GM21390 (cell line): ENCODE measurements at regions not wholly inside any gene's neighbourhood (a gene's known extent, or its start where the extent isn't known, plus 50 kb on each side); places are given as distances from the start of the nearest gene placed in this dataset.

Experiments
- ATAC-seq: cut with Tn5 transposase; IDR thresholded peaks from one replicate; pipeline ENCODE4 v1.9.1; 2021; ENCODE audit not compliant: unreplicated experiment

DNA sequence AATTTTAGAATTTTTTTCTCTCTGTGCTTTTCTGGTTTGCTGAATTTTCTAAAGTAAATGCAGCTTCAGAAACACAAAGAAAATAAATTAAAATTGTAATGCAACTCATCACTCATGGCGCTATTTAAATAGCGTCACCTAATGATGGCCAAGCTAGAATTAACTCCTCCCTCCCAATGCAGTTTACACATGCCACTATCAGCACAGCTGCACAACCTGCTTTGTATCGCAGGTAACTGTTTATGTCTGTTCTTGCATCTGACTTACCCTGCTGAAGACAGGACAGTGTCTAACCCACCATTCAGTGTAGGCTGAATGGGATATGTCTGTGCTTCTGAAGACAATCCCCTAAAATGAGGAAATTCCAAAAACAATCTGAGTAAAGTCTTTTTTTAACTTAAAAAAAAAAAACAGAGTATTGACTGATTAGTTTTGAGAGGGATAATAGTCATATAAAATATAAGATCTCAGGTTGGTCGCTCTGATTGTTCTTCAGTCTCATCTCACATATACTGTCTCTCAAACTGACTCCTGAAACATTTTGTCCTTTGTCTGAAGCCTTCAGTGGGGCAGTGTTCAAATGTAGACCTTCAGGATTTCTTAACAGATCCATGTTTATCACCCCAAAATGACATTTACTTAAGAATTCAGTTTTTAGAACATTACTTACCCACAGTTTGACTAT, 271.4 kb downstream of the ZEB2 start:
- ATAC-seq: peak; percentile 33

DNA sequence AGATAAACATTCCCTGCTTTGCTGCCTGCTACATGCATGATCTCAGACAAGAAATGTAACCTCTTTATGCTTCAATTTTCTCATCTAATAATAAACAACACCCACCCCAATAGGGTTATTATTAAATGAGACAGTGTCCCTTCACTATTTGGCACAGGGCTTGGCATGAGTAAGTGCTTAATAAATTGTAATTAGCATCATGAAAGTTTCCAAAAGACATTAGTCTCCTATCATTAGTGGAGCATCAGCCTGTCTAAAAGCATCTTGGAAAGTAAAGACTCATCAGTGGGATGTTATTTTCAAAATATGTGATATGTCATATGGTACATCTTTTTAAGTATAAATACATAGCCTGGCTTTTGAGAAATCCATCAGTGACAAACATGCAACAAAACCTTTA, 275.0 kb downstream of the ZEB2 start:
- ATAC-seq: no peak

DNA sequence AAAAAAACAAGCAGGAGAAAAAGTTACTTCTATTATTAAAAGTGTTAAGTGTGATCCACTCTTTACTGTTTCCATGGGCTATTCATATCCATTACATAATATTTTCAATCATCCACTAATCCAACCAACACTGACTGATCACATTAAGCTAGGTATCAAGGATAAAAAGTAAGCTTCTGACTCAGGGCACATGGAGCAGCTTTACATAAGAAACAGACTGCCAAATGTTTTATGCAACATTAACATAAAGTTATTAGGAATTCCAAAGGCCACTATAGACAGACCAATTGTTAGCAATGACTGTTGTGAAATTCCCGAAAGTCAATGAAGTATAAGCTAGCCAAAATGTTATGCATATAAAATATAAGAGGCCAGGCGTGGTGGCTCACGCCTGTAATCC, 277.6 kb downstream of the ZEB2 start:
- ATAC-seq: no peak

DNA sequence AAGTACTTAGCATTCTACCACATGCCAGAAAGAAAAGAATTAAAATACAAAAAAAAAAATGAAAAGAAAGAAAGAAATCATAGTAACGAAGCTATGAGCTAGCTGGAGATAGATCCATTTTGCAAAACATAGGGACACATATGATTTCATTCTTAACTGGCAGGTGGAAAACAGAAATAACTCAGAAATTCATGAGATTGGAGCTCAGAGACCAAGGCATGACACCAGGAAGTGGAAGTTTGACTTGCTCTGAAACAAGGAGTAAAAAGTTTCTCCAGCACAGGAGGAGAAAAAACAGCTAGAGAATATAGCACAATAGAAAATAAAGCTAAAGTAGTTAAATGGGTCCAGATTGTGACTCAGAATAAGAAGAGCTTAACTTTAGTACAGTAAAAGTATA, 278.1 kb downstream of the ZEB2 start:
- ATAC-seq: no peak

DNA sequence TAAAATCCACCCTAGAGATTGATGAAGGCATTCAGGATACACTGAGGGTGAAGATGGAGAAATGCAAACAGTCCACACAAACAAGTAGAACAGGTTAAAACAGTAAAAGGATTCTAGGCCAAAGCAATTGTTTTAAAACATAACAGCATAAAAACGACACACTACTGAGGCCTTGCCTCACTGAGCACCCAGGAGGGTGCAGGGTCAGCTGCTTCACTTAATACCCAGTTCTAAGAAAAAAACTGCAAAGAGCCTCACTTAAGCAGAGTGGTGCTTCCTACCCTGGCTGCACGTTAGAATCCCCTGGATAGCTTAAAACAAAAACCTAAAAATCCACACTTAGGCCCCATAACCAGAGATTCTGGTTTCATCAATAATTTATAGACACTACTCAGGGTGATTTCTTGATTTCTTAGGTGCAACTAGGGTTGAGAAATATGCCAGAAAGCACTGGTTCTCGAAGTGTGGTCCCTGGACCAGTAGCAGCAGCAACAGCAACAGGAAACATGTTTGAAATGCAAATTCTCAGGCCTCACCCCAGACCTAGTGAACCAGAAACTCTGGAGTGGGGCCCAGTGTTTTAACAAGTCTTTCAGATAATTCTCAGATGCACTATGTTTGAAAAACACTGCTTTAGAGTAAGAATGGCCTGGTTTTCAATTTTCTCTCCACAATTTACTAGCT, 279.1 kb downstream of the ZEB2 start:
- ATAC-seq: peak; percentile 90

DNA sequence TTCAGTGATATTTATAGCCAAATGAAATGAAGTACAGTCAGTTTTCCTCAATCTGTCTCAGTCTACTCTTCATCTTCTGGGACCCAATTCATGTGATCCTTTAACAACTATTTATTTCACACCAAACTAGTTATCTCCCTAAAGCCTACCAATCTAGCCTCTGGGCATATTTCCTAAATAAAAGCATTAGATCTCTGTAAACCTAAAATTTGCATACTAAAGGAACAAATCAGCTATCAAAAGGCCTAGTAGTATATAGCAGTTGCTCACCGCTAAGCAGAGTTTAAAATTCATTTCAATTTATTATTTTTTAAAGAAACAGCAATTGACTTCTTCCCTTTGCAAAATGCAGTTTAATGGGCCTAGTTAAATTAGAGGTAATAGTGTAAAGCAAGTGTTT, 280.2 kb downstream of the ZEB2 start:
- no peak for ATAC-seq

DNA sequence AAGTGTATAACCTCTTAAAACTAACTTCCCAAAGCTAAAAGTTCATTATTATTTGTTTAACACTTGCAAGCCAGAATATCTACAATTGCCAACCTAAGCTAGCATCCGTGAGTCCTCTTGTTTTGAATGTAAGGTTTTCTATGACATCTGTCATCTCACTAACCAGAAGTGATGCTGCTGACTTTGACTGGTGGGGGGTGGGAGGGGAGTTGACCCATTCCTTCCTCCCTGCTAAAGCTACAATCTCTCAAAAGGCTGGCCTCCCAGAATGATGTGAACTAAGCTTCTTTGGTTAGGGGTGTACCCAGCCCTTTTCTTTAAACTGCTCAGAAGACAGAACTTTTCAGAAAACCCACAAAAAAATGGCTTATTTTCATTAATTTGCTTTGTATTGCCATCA, 280.6 kb downstream of the ZEB2 start:
- ATAC-seq: no peak

DNA sequence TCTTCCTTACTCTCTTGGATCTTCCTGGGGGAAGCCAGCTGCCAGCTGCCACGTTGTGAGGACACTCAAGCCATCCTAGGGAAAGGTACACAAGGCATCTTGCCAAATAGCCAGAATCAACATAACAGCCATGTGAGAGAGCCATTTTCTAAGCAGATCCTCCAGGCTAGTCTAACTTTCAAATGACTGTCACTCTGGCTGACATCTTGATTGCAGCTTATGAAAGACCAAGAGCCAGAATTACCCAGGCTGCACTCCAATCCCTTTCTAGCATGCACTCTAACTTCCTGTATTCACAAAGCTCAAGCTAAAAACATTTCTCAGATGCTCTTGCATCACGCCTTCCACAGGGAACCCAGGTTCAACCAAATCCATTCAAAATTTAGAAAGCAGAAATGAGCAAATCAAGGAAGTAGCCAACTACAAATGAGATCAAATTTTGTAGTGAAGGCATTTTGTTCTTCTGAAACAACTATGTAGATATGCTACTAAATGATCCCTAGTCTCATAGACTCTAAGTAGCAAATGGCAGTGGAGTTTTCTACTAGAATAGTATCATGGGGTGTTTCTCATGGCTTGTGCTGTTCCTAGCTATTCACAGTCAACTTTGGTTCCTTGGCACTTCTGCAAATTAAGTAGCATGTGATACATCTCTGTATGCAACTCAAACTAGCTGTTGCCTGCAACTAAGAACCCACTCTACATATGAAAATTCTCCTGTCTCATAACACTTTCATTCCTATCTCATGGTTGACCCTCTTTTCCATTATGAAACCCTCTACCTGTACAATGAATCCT, 281.9 kb downstream of the ZEB2 start:
- no peak for ATAC-seq

DNA sequence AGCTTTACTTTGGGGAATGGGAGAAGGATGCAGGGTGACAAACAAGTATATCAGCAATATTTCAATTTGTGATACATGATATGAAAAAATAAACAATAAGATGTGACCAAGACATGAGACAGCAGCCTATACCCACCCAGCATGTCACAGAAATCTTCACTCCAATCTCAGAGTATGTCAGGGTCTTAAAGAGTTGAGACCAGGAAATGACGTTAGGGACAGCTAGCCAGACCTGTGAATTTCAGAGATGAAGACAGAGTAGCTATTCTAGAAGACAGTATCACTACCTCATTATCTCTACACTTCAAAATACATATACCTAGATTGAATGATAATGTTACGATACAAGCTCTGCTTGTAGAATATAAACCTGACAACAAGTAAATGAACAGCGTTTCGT, 282.8 kb downstream of the ZEB2 start:
- ATAC-seq: no peak

DNA sequence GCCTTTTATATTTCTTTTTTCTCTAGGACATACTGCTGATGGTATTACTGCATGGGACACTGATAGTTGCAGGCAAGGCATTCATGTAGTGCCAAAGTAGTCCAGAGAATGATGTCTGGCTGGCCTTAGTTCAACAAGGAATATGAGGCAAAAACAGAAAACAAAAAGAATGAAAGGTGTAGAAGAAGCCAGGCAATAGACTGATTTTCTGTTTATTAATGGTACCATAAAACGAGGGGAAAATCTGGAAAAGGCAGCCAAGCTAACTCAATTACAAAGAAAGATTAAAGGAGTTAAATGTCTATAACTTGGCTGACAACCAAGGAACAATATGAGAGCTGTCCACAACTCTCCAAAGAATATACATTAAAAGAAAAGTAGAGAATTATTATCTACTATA, 284.9 kb downstream of the ZEB2 start:
- ATAC-seq: no peak

DNA sequence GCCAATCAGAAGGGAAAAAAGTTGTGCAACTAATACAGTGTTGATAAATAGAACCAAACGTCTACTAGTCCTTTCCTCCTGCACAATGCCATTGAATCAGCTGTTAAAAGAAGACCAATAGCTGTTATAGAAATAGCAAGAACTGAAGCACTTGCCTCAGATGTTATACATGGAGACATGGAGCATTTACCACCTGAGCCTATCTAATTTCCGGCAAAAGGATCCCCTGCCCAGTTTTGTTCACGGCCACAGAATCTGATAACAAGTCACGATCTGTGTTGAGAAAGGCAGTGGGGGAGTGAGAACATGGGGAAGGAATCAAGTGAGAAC, 285.4 kb downstream of the ZEB2 start:
- ATAC-seq: no peak

DNA sequence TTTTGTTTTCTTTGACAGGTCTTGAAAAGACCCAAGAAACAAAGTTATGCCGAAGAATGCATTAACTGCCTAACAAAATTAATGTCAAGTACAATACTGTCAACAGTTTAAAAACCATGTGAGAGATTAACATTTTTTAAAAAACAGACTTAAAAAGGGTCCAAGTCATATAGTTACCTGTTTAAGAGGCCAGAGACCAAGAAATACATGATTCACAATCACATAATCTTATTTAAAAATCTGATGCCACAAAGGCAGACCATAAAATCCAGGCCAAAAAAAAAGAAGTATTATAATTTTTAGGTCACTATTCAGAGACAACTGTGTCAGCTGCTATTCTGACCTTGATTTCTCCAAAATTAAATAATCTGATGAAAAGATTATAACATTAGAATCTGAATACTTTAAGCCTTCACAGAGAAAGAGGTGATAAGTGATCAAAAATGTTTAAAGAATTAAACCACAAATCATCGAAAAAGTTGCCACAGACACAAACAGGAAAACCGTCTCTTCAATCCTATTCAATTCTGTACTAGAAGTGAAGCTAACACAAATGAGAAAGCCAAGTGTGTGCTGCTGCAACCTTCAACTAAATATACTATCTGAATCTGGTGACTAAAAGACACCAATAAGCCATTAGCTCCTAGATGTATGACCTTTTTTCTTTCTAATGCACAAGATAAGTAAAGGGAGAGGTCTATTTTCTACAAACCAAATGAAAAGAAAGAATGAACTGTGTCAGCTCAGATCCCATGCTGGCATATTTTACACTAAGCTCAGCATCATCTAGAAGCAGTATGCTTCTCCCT, 286.0 kb downstream of the ZEB2 start:
- no peak for ATAC-seq

DNA sequence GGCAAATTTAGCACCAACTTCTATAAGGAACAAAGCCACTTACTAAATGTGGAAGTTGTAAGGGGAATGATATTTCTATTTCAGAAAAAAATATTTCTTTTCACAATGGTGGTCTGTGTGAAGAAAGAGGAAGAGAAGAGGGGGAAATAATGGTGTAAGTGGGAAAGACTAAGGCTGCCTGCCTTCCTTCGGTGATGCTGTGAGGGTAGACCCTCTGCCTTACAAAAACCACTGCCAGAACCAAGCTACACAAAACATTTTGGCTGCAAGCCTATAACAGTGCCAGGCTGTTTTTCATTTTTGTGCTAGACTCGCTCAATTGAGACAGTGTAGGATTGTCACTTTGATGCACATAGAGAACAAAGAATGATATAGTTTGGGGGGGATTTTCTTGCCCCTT, 286.6 kb downstream of the ZEB2 start:
- no peak for ATAC-seq

DNA sequence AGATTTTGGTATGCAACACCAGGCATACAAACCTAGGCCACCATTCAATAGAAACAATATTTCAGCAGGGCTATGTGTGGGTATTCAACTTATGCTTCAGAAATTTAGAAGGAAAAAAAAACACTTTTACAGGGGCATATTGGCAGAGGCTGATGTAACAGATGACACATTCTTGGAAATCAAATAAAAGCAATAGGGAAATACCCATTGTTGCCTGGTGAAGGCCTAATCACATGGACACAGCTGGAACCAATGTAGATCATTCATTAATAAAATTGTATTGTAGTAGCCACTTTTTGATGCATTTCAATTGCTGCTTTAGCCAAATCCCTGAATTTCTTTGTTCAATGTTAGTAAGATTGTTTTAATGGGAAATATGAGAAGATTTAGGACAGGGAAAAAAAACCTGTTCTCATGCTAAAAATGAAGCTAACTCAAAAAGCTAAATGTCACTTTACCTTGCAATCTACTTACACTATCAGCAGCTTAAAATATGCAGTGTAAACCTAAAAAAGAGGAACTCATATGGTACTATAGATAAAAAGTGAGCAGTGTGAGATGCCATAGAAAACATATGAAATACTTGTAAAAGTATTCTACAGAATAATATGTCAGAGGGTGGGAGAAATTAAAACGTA, 289.4 kb downstream of the ZEB2 start:
- no peak for ATAC-seq

DNA sequence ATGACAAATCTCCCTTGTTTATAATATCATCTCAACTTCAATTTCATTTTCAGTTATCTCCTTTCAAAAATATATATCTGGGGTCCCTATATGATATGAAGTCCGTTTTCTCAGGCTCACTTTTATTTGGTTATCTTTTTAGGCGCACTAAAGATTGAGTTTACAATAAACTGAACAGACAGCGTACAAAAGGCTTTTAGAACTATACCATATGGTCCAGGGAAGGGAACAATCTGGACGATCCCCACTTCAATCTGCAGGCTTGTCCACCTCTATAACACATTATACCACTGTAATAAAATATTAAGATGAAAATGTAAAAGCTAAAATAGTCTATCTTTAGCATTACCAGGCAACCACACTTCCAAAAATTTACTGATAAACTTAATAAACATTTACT, 289.9 kb downstream of the ZEB2 start:
- ATAC-seq: no peak

DNA sequence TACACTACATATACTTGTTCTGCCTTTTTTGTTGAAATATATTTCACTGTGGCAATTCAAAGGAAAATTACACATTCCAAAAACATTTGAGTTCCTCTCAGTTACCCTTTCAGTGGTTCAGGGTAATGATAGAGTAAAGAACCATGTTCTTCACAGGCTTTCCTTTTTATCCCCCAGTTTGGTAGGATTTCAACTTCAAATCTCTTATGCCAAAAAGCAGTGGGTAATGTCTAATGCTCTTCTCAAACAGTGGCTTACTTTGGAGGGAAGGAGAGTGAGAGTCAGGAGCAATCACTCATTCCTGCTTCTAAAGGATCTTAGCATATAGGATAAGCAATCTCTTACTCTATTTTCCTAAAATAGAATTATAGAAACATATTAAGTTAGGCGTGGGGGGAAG, 290.6 kb downstream of the ZEB2 start:
- ATAC-seq: no peak

DNA sequence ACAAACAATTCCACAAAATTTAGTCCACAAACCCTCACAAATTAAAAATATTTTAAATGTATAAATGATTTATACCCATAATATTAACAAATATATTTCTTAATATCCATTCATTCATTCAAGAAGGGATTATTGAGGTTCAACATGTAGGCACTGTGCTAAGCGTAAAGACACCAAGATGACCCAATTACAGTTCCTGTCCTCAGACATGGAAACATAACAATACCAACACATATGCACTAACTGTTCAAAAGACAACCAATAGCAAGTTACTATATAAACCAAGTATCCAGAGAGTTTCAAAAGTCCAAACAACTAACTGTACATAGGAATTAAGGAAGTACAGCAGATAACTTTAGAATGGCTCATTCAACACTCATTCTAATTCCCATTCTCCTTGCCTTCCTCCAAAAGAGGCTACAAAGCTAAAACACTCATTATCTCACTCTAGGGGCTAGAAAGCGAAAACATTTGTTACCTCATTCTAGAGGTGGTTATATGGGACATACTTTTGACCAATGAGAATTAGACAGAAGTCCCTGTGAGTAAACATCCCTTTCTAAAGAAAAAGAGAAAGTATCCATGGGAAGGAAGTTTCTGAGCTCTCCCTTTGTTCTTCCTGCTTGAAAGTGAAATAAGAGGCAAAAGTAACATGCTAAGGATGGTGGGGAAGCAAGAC, 292.4 kb downstream of the ZEB2 start:
- ATAC-seq: no peak

DNA sequence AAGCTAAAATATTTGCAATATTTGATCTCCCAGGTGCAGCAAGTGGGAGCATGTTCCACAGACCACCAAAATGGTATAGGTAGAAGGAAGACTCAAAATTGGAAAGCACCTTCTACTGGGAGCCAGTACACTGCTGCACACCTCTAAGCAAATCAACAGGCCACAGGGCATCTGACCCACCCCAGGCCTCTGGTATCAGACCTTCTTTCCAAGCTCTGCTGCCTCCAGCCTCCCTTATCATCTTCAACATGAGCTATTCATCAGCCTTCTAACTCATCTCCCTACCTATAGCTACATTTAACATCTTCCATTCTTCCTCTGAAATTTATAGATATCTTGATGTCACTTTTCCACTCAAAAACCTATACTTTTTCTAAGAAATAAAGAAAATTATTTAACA, 294.8 kb downstream of the ZEB2 start:
- no peak for ATAC-seq

DNA sequence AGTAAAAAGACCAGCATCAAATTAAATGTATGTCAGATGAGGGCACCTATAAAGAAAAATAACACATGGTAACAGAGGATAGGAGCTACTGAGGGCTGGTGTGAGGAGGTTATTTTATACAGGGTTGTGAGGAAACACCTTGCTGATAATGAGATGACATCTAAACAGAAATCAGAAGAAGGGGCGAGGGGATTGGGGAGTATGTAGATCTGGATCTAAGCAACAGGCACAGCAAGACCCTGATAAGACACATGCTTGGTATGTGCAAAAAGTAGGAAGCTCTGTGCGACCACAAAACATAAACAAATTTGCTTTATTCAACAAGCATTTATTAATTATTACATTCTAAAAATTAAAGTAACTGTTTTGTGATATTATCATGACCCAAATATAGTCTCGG, 295.4 kb downstream of the ZEB2 start:
- no peak for ATAC-seq

DNA sequence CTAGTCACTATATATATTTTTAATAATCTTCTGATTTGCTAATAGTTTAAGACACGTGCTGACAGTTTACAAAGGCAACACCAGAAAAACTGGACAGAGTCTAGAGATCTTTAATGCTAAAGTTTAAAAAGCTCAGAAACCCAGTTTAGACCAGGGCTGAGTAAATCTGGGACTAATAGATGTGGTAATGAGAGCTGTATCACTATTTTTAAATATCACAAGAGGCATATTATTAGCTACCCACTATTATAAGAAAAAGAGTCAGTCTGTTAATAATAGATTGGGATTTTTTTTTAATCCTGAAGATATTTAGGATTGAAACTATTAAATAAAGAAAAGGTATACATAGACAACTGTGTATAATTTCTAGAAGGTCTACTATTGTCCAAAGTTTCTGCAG, 299.9 kb downstream of the ZEB2 start:
- ATAC-seq: no peak
